Liver (tissue), 3 donors: ENCODE measurements at regions not wholly inside any gene's neighbourhood (a gene's known extent, or its start where the extent isn't known, plus 50 kb on each side); places are given as distances from the start of the nearest gene placed in this dataset.

ENCODE experiments used
- HNF4G ChIP-seq: IDR thresholded peaks from 2 replicates; pipeline ENCODE4 v1.6.1; 2016; ENCODE audit warnings: antibody characterized with exemption
- RAD21 ChIP-seq, 2 donors: IDR thresholded peaks; 2 replicates each; pipeline ENCODE4 v1.6.1; 2016; ENCODE audit warnings: antibody characterized with exemption in 2 of 2, mild to moderate bottlenecking in 2 of 2
- TF ChIP-seq, protein P1 (sequence below): IDR thresholded peaks from 2 replicates; pipeline ENCODE4 v1.6.1; 2016; ENCODE audit warnings: antibody characterized with exemption, mild to moderate bottlenecking
- TF ChIP-seq, protein P2 (sequence below): fragments of 150-350 bp; IDR thresholded peaks from 2 replicates; pipeline ENCODE4 v1.5.1; 2017; ENCODE audit warnings: improper control_type of control experiment, low read depth, low read length; ENCODE audit not compliant: missing input control
- donor health status: healthy.
- donor health status: healthy.

DNA sequence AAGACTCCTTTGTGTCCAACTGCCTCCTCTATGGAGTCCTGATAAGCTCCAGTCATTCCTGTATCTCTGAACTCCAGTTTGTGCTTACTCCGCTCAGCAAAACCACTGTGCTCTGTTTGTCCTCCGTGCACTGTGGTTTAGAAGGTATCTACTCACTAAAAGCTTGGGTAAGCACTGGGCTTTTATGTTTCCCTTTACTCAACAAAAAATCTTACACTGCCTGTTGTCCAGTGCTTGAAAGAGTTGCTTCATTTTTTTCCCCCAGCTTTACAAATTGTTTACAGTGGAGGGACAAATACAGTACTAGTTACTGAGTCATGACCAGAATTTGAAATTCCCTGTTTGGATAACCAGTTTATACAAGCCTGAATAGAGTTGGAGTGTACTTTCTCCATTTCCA is 545.3 kb upstream of the FAT1 start:
- no peak for TF ChIP-seq RAD21 (IDR thresholded peaks at IDR 0.05)
- TF ChIP-seq, protein P1, sequence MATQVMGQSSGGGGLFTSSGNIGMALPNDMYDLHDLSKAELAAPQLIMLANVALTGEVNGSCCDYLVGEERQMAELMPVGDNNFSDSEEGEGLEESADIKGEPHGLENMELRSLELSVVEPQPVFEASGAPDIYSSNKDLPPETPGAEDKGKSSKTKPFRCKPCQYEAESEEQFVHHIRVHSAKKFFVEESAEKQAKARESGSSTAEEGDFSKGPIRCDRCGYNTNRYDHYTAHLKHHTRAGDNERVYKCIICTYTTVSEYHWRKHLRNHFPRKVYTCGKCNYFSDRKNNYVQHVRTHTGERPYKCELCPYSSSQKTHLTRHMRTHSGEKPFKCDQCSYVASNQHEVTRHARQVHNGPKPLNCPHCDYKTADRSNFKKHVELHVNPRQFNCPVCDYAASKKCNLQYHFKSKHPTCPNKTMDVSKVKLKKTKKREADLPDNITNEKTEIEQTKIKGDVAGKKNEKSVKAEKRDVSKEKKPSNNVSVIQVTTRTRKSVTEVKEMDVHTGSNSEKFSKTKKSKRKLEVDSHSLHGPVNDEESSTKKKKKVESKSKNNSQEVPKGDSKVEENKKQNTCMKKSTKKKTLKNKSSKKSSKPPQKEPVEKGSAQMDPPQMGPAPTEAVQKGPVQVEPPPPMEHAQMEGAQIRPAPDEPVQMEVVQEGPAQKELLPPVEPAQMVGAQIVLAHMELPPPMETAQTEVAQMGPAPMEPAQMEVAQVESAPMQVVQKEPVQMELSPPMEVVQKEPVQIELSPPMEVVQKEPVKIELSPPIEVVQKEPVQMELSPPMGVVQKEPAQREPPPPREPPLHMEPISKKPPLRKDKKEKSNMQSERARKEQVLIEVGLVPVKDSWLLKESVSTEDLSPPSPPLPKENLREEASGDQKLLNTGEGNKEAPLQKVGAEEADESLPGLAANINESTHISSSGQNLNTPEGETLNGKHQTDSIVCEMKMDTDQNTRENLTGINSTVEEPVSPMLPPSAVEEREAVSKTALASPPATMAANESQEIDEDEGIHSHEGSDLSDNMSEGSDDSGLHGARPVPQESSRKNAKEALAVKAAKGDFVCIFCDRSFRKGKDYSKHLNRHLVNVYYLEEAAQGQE = no peak
- TF ChIP-seq, protein P2, sequence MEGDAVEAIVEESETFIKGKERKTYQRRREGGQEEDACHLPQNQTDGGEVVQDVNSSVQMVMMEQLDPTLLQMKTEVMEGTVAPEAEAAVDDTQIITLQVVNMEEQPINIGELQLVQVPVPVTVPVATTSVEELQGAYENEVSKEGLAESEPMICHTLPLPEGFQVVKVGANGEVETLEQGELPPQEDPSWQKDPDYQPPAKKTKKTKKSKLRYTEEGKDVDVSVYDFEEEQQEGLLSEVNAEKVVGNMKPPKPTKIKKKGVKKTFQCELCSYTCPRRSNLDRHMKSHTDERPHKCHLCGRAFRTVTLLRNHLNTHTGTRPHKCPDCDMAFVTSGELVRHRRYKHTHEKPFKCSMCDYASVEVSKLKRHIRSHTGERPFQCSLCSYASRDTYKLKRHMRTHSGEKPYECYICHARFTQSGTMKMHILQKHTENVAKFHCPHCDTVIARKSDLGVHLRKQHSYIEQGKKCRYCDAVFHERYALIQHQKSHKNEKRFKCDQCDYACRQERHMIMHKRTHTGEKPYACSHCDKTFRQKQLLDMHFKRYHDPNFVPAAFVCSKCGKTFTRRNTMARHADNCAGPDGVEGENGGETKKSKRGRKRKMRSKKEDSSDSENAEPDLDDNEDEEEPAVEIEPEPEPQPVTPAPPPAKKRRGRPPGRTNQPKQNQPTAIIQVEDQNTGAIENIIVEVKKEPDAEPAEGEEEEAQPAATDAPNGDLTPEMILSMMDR = no peak
- no peak for TF ChIP-seq HNF4G
